ENCODE measurements at regions not wholly inside any gene's neighbourhood (a gene's known extent, or its start where the extent isn't known, plus 50 kb on each side); places are given as distances from the start of the nearest gene placed in this dataset.

DNA sequence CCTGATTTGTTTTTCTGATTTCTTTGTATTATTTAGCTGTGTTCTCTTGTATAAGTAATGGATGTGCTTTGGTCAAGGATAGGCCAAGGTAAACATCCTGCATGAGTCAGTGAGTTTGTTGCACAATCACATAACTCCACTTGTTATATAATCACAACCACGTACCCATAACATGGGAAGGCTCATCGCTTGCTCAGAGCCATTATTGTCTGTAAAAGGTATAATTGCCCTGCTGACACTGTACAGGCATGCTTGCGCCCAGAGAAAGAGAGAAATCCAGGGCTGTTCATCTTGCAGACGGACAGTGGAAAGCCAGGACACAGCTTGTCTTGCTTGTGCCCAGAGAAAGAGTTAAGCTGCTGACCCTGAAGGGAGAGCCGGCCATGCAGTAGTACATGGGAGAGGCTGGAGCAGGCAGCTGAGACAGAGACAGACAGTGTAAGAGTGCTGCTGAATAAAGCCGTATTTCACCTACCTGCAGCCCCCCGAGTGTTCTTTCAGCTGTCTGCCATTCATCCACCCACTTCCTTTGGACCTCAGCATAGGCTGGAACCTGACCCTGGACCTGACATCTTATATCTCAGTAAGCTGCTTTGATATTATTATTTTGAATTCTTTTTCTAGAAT lies 174.7 kb upstream of the DAAM1 start:
- TF ChIP-seq POLR2AphosphoS5 (IDR thresholded peaks at IDR 0.05; ENCODE audit: low read depth, low read length) (no peak), TAF1 (IDR thresholded peaks at IDR 0.05; ENCODE audit: low read depth, low read length) (no peak), POLR2A (IDR thresholded peaks at IDR 0.05; ENCODE audit: low read depth, low read length) (no peak), POU2F2 (IDR thresholded peaks at IDR 0.05; ENCODE audit: low read depth, low read length) (no peak), SPI1 (IDR thresholded peaks at IDR 0.05; ENCODE audit: low read depth, low read length) (no peak), PAX5 (IDR thresholded peaks at IDR 0.05; ENCODE audit: insufficient read depth, low read length, severe bottlenecking) (no peak)
